Chondrocyte (in vitro differentiated cells): ENCODE measurements at regions not wholly inside any gene's neighbourhood (a gene's known extent, or its start where the extent isn't known, plus 50 kb on each side); places are given as distances from the start of the nearest gene placed in this dataset. TPM values are rescaled to one million over a fixed set of nuclear protein-coding genes. Genes with fewer than 3 reads are reported as not detected.

Experiments used
- microRNA-seq: library from miRNA; unstranded; fragments of <30 nt; microRNA quantifications from one replicate; pipeline ENCODE4 v1.2.0, GENCODE V29; 2020; ENCODE audit warnings: borderline number of aligned reads

Small RNA genes lying in the stretch of these regions (microRNA-seq; reads per million reads assigned to microRNA genes)
- not detected for gene MIR587
